Astrocyte (in vitro differentiated cells and primary cell): ENCODE measurements at regions not wholly inside any gene's neighbourhood (a gene's known extent, or its start where the extent isn't known, plus 50 kb on each side); places are given as distances from the start of the nearest gene placed in this dataset.

Source experiments
- DNase-seq: peaks from one replicate; pipeline ENCODE4 v3.0.0-alpha.2; 2010; ENCODE audit warnings: low read depth
- FAIRE-seq: peaks from 2 replicates; lab custom pipeline; 2011; peaks lifted over from hg19 to GRCh38; lab: Jason Lieb, UNC
- H2AFZ ChIP-seq: 2 replicates; pipeline ENCODE4 v1.6.0; 2012; ENCODE audit warnings: low read depth, low read length, inconsistent platforms
- H3K27ac ChIP-seq: 2 replicates; pipeline ENCODE4 v1.5.1; 2011; ENCODE audit warnings: low read depth, low read length, inconsistent platforms
- H3K27me3 ChIP-seq: 2 replicates; pipeline ENCODE4 v1.6.0; 2011; ENCODE audit warnings: low read length, inconsistent platforms; ENCODE audit not compliant: insufficient read depth
- H3K36me3 ChIP-seq: 2 replicates; pipeline ENCODE4 v1.5.1; 2011; ENCODE audit warnings: low read length, inconsistent platforms; ENCODE audit not compliant: insufficient read depth
- H3K4me1 ChIP-seq: 2 replicates; pipeline ENCODE4 v1.5.1; 2011; ENCODE audit warnings: low read length, inconsistent platforms; ENCODE audit not compliant: insufficient read depth
- H3K4me2 ChIP-seq: 2 replicates; pipeline ENCODE4 v1.6.0; 2012; ENCODE audit warnings: low read length, inconsistent platforms
- H3K4me3 ChIP-seq: 2 replicates; pipeline ENCODE4 v1.5.1; 2011; ENCODE audit warnings: low read depth, mild to moderate bottlenecking, low read length, inconsistent platforms; ENCODE audit not compliant: insufficient read depth
- H3K79me2 ChIP-seq: 2 replicates; pipeline ENCODE4 v1.6.0; 2012; ENCODE audit warnings: mild to moderate bottlenecking, low read length, inconsistent platforms; ENCODE audit not compliant: insufficient read depth
- H3K9ac ChIP-seq: 2 replicates; pipeline ENCODE4 v1.6.0; 2012; ENCODE audit warnings: mild to moderate bottlenecking, low read length, inconsistent platforms
- H3K9me3 ChIP-seq: 2 replicates; pipeline ENCODE4 v1.5.1; 2012; ENCODE audit warnings: low read depth, mild to moderate bottlenecking, low read length, inconsistent platforms; ENCODE audit not compliant: insufficient read depth
- H4K20me1 ChIP-seq: 2 replicates; pipeline ENCODE4 v1.6.0; 2012; ENCODE audit warnings: low read length, inconsistent platforms; ENCODE audit not compliant: insufficient read depth
- H3K27ac Mint-ChIP-seq: one replicate; pipeline ENCODE4 v1.8.0; 2021; ENCODE audit warnings: mild to moderate bottlenecking, mixed read lengths; ENCODE audit not compliant: unreplicated experiment
- H3K27me3 Mint-ChIP-seq: one replicate; pipeline ENCODE4 v1.8.0; 2021; ENCODE audit warnings: low read depth, mixed read lengths; ENCODE audit not compliant: unreplicated experiment
- H3K36me3 Mint-ChIP-seq: one replicate; pipeline ENCODE4 v1.8.0; 2021; ENCODE audit warnings: low read depth, mixed read lengths; ENCODE audit not compliant: unreplicated experiment
- H3K4me1 Mint-ChIP-seq: one replicate; pipeline ENCODE4 v1.8.0; 2021; ENCODE audit warnings: low read depth, mixed read lengths; ENCODE audit not compliant: unreplicated experiment
- H3K4me3 Mint-ChIP-seq: one replicate; pipeline ENCODE4 v1.8.0; 2021; ENCODE audit warnings: mild to moderate bottlenecking, moderate library complexity, mixed read lengths; ENCODE audit not compliant: unreplicated experiment
- H3K9me3 Mint-ChIP-seq: one replicate; pipeline ENCODE4 v1.8.0; 2021; ENCODE audit warnings: mild to moderate bottlenecking, mixed read lengths; ENCODE audit not compliant: unreplicated experiment
- CTCF ChIP-seq: IDR thresholded peaks from 2 replicates; pipeline ENCODE4 v1.5.1; 2011; ENCODE audit warnings: low read depth, mild to moderate bottlenecking, inconsistent platforms, low read length, moderate library complexity; ENCODE audit not compliant: insufficient read depth
- EZH2 ChIP-seq: IDR thresholded peaks from 2 replicates; pipeline ENCODE4 v1.6.1; 2012; ENCODE audit warnings: mild to moderate bottlenecking, low read length, inconsistent platforms; ENCODE audit not compliant: insufficient read depth

GRCh38 chr1:220368352-220369265 lies 96.4 kb upstream of the RAB3GAP2 start:
- Histone ChIP-seq H3K27me3 (no peaks in the 10 kb centered on the region), H3K9me3 (no peaks in the 10 kb centered on the region), H3K27ac (no peak overlapping the region), H2AFZ (no peak overlapping the region), H3K9ac (no peak overlapping the region), H3K4me1 (peaks cover 20% of the 10 kb centered on the region), H3K36me3 (no peaks in the 10 kb centered on the region), H3K79me2 (no peaks in the 10 kb centered on the region), H4K20me1 (no peaks in the 10 kb centered on the region), H3K4me2 (peak overlapping the region; percentile 13), H3K4me3 (no peak overlapping the region)
- Mint-ChIP-seq H3K4me1 (peaks cover 25% of the 10 kb centered on the region), H3K36me3 (peaks cover 2% of the 10 kb centered on the region), H3K27me3 (peaks cover 9% of the 10 kb centered on the region), H3K4me3 (no peak overlapping the region), H3K9me3 (peaks cover 6% of the 10 kb centered on the region), H3K27ac (no peak overlapping the region)
- DNase-seq (peak; percentile 71), FAIRE-seq (no peak)
- no peak for TF ChIP-seq EZH2
- no peak for TF ChIP-seq CTCF

GRCh38 chr1:220367833-220368232 lies 95.6 kb upstream of the RAB3GAP2 start:
- no peak overlapping the region for H3K4me3 Mint-ChIP-seq
- Histone ChIP-seq H3K27ac (no peak overlapping the region), H4K20me1 (no peaks in the 10 kb centered on the region), H3K9ac (no peak overlapping the region), H3K9me3 (no peaks in the 10 kb centered on the region), H3K4me2 (peak overlapping the region; percentile 13), H3K4me3 (no peak overlapping the region), H2AFZ (no peak overlapping the region), H3K27me3 (no peaks in the 10 kb centered on the region), H3K4me1 (peaks cover 20% of the 10 kb centered on the region), H3K79me2 (no peaks in the 10 kb centered on the region), H3K36me3 (no peaks in the 10 kb centered on the region)
- H3K27ac Mint-ChIP-seq = no peak overlapping the region
- H3K36me3 Mint-ChIP-seq = peaks cover 2% of the 10 kb centered on the region
- TF ChIP-seq CTCF (no peak), EZH2 (no peak)
- H3K9me3 Mint-ChIP-seq = peaks cover 6% of the 10 kb centered on the region
- peaks cover 32% of the 10 kb centered on the region for H3K4me1 Mint-ChIP-seq
- DNase-seq (peak; percentile 46), FAIRE-seq (no peak)
- H3K27me3 Mint-ChIP-seq = peaks cover 9% of the 10 kb centered on the region

- Histone ChIP-seq H3K27me3 (no peaks in the 10 kb centered on the region), H3K4me2 (no peak overlapping the region), H3K79me2 (no peaks in the 10 kb centered on the region), H3K9me3 (no peaks in the 10 kb centered on the region), H2AFZ (no peak overlapping the region), H3K4me1 (peaks cover 20% of the 10 kb centered on the region), H3K4me3 (no peak overlapping the region), H3K27ac (no peak overlapping the region), H3K9ac (no peak overlapping the region), H4K20me1 (no peaks in the 10 kb centered on the region), H3K36me3 (no peaks in the 10 kb centered on the region)
- Mint-ChIP-seq H3K4me1 (peaks cover 32% of the 10 kb centered on the region), H3K36me3 (peaks cover 2% of the 10 kb centered on the region), H3K4me3 (no peak overlapping the region), H3K27me3 (peaks cover 11% of the 10 kb centered on the region), H3K27ac (no peak overlapping the region), H3K9me3 (peaks cover 6% of the 10 kb centered on the region)
- DNase-seq (no peak), FAIRE-seq (no peak)
- TF ChIP-seq EZH2 (no peak), CTCF (no peak)
Measured at GRCh38 chr1:220366269-220366668, 94.0 kb upstream of the RAB3GAP2 start.
